ENCODE measurements at regions not wholly inside any gene's neighbourhood (a gene's known extent, or its start where the extent isn't known, plus 50 kb on each side); places are given as distances from the start of the nearest gene placed in this dataset.

DNA sequence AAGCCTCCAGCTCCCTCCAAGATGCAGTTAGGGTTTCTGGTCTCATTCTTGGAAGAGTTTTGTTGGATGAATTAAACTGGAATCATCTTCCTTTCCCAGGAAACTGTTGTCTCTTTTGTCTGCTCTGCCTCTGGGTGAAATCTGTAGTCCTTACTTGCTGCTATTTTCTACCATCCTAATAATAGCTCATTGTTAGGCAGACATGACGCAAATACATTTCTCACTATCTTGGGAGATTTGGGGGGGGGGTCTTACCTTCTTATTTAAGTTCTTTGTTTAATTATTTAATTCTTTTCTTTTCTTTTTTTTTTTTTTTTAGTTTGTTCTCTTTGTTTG is 85.4 kb upstream of the DUSP10 start:
- DNase-seq, result no peak

DNA sequence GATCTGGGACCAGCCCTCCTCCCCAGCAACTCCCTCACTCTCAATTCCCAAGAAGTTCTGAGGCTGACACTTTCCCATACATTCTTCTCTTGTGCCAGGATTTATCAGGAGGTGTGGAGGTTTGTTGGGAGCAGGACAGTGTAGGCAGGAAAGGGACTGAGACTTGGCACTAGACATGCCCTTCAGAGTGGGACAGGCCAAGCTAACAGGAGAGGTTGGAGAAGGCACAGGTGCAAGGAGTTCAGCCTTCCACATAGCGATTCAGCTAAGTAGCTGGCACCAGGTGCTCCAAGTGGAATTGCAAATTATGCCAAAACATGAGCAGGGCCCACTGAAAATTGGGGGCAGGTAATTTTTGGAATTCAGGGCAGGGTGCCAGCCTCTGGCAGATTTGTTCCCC is 83.0 kb upstream of the DUSP10 start:
- no peak for DNase-seq

DNA sequence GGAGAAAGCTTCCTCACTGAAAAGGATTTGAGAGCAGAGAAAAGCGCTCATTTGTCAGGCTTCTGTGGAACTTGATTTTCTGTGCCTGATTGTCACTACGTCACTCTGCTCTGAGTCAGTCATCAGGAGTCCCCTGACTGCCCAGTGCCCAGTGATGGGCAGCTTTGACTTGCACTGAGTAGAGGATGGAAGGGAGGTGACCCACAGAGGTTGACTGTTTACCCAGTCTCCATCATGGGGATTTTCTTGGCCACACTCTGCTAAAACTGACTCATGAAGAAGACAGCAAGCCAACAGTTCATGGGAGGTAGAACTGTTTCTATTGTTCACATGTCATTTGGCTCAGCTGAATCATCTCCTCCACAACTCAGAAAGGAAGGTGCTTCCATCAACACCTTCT is 82.1 kb upstream of the DUSP10 start:
- DNase-seq, result no peak

DNA sequence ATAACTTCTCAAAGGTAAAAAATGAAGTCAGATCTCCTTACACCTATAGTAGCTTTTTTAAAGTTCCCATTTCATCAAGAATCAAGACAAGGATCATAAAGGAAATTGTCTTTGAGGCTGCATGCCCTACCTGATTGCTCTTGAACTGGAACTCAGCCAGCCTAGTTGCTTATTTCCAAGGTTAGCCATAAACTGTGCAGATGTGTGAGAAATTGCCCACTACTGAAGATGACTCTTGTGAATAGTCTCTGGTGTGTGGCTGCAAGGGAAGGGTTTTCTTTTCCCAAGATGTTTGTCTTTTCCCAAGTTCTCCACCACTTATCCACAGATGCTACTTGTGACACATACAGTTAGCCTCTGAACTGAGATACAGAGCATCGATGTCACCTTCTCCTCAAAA is 81.7 kb upstream of the DUSP10 start:
- no peak for DNase-seq

DNA sequence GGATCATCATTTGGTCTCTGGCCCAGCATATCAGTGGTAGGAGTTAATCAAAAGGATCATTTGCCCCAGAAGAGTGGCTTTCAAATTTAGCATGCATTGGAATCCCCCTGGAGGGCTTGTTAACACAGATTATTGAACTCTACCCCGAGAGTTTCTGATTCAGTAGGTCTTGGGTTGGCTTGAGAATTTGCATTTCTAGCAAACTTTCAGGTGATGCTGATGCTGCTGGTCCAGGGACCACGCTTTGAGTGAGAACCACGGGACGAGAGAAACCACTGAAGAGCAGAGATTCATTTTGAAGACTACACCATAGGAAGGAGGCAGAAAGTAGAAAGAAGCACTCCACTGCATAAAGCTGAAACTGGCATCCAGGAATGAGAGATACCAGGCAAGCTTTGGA is 81.3 kb upstream of the DUSP10 start:
- DNase-seq, result no peak

DNA sequence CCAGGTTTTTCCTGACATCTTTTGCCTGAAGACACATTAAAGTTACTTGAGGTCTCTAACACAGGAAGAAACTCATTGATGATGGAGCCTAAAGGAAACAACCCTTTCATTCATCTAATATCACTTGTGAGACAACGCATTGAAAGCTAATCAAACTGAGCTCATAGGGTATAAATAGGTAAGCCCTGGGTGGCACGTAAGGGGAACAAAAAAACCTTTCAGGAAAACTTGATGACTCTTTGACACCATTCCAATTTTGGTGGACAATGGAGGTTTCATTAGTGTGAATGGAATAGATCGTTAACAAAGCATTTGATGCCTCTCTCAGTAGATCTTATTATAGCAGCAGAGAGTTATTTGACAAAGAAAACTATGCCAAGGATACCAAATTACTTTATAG is 80.7 kb upstream of the DUSP10 start:
- DNase-seq, result no peak

DNA sequence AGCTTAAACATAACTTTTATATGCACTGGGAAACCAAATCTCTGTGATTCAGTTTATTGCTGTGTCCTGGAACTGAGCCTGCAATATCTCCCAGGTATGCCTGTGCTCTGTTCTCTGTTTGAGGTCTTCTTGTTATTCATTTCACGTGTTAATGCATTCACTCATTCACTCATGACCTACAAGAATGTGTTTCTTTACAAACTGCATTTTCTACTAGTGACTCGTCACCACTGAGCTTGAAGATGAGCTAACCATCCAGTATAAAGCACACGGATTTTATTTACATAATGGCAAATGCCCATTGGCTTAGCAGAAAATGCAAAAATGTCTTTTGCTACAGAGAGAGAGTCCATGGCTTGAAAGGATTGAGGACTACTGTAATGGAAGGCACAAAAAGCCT is 75.0 kb upstream of the DUSP10 start:
- no peak for DNase-seq

DNA sequence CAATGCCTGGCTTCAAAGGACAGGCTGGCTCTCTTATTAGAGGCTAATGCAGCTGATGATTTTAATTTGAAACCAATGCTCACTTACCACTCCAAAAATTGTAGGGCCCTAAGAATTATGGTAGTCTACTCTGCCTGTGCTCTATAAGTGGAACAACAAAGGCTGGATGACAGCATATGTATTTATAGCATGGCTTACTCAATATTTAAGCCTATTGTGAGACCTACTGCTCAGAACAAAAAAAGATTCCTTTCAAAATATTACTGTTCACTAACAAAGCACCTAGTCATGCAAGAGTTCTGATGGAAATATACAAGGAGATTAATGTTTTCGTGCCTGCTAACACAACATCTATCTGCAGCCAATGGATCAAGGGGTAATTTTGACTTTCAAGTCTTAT is 73.8 kb upstream of the DUSP10 start:
- DNase-seq, result no peak

DNA sequence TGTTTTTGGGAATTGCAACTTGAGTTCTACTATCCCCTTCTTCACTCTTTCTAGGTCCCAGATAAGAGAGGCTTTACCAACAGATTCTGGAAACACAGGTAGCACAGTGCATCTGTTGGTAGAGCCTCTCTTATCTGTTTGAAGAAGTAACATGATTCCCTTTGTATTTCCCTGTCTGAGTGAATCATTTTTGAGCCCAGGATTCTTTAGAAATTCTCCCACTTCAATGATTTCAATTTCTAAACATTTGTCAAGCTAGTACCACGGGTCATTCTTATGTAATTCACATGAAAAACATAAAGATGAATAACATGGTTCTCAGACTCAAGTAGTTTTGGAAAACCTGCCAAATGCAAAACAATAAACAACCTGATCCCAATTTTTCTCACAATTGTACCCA is 72.0 kb upstream of the DUSP10 start:
- no peak for DNase-seq

DNA sequence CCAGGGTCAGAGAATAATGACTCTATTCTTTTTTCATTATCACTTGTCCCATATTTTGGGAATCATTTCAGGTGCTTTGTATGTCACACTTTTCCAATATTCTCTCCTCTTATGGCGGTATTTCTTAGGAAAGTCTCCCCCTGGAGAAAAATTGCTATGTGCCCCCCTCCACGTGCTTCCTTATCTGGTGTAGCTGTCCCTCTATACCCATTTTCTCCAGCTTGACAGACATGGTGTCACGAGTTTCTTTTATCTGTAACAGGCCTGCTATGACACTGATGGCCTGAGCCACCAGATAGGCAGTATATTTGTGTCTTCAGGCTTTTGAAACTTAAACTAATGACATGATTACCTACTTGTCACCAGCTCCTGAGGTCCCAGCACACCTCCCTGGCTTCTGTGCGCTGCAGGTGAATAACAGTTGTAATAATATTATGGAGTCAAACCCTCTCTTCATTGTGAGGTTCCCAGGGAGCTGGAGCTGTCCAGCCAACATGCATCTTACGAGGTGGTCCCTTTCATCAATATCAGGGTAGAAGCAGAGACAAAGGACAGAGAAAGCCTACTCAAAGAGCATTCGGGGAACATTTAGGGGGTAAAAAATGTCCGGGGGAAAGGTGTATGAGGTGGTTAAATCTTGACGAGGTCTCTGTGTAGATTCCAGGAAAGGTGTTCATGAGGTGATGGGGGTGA is 71.2 kb upstream of the DUSP10 start:
- DNase-seq, result peak; percentile 54

DNA sequence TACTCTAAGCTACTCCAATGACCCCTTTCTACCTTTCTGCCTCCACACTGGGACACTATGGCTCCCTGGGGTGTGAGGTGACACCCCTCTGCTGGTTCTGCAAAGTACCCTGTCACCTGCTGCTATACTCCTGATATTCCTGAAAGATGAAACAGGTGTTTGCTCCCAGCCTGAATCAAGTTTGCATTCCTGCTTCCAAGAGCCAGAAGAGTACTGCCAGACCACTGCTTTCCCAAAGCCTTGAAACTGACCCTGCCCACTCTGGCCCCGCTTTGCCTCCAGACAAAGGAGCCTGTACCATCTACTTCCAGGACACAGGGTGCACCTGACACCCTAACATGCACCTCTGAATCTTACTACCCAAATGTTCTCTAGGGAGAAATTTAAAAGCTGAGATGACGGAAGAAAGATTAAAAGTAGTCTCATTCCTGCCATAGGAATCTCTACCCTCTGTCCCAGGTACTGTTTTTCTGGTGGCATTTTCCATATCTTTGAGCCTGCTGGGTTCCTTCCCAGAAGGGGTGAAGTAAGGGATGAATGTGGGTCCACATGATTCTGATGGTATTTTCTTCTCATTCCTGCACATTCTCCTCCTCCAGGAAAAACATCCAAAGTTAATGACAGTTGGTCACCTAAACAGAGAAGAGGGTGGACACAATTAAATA is 70.3 kb upstream of the DUSP10 start:
- DNase-seq, result no peak

DNA sequence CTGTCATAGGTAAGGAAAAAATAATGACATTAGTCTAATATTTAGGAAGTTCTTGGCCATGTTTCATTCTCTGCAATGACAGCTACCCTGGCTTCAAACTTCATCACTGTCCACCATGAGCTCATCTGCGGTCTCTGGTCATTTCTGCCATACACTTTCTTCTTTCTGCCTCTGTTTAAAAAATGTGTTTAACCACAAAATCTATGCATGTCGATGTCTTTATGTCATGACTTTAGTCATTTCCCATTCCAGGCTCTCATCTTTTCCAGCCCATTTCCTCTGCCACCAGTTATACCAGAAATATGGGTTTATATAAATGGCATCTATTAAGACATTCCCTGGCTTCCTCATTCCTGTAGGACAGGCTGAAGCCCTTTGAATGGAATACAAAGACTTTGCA is 68.5 kb upstream of the DUSP10 start:
- no peak for DNase-seq

DNA sequence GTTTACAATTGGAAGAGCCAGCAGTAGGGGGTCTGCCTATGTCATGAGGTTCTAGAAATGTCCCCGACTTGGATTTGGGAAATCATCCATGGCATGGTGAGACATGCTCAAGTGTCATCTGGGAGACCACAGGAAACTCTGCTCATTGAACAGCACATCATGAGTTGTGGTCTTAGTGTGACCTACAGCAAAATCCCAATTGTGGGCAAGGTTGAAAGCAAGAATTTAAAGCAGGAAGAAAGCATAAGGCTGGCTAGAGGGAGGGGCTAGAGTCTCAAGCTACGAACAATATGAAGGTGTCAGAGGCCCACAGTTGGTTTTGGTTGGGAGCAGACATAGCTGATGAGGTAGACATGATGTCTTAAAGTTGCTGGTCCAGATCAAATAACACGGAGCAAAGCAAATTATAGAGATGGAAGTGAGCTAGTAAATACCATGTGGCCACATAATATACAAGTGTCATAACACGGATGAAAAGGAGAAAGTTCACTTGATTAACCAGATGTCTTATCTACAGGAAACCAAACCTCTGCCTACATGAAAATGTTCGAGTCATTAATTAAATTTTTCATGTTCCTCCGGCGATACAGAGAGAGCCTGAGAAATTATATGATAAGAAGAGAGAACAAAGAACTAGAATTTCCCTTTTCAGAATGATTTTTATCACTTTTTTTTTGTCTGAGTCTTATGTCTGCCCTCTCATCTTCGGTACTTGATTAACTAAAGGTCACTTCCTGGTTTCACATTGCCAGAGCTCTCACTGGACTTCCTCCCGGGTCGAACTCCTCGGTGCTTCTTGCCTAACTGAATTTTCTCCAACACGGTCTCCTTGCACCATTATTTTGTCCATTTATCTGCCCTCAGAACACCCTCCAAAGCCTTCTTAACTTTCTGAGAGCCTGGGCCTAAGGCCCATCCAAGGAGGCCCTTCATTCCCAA is 67.5 kb upstream of the DUSP10 start:
- DNase-seq, result peak; percentile 40

DNA sequence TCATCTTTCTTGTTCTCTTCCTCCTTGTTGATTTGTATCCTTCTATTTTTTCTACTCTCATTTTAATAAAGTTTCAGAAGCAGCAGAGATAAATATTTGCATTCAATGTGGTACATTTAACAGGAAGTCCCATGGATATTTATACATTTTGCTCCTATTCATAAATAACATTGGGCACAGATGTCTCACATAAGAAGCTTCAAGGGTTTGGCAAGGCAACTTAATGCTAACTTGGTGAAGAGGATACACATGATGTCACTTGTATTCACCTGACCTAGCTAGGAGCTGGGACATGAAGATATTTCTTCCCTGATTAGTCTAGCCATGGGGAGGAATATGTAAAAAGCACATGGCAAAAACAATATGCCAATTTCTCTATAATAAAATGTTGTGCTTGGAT is 65.1 kb upstream of the DUSP10 start:
- DNase-seq, result no peak

DNA sequence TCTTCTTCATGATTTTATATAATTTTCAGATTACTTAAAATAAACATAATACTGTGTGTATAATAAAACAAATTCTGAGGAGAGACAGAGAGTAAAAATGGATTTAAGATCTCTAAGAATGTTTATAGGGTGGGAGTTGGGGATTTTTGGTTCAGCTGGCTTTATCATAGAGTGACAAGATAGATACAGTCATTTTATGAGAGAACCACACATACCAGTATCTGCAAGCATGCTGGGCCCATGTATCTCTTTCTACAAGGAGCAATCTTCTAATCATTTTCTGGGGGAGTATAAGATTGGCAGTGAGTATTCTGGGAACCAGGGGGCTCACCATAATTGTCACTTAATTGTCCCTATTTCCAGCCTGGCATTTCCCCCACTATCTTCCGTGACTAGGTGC is 64.3 kb upstream of the DUSP10 start:
- DNase-seq, result no peak

DNA sequence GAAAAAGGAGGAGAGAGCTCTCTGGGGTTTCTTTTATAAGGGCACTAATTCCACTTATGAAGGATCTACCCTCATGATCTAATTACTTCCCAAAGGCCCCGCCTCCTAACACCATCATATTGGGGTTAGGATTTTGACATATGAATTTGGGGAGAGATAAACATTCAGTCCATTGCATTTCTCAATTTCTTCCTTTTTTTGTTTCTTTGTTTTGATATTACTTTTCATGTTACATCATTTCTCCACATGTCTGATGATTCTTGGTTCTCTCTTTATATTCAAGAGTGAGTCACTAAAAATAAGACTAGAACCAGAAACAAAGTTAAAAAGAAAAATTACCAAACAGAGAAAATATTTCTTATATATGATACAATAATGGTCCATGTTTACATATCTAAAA is 63.2 kb upstream of the DUSP10 start:
- DNase-seq, result no peak

DNA sequence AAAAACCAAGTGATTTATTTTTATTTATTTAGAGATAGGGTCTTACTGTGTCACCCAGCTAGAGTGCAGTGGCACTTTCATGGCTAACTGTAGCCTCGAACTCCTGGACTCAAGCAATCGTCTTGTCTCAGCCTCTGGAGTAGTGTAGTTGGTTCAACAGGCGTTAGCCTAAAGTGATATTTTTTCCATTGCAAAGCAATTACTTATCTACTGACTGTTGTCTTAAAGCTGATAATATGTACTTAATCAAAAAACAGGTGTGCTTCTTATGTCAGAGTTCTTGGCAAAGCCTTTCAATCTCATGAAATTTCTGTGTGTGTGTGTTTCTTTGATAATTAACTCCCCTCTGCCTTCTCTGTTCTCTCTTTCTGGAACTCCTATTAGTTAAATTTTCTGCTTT is 62.4 kb upstream of the DUSP10 start:
- no peak for DNase-seq

DNA sequence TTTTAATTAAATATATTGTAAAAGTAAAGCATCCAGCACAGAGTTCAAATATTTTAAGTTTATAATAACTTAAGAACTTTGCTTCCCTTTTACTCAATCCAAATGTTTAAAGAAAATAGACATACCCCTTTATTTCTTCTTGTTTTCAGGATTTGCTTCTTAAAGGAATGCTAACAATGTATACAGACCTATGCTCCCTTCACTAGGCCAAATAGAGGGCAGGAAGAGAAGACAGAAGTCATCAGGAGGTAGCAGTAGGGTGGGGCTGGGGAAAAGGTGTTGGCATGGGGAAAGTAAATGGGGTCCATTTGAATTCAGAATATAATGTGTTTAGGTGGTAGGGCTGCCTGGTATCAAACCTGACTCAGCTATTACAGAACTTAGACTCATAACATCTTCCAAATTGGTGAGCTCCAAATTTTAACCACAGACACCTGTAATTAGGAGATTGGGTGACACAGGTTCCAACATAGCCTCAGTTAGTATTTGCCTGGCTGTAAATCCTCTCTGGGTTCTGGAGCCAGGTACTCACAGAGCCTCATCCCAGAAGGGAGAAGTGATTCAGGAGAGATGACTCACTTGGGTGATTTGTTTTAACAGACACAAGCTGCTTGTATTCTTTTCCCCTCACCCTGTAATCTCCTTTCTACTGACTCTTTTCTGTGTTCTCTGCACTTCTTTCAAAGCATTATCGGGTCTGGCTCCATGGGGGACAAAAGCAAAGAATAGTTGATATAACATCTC is 60.1 kb upstream of the DUSP10 start:
- no peak for DNase-seq

DNA sequence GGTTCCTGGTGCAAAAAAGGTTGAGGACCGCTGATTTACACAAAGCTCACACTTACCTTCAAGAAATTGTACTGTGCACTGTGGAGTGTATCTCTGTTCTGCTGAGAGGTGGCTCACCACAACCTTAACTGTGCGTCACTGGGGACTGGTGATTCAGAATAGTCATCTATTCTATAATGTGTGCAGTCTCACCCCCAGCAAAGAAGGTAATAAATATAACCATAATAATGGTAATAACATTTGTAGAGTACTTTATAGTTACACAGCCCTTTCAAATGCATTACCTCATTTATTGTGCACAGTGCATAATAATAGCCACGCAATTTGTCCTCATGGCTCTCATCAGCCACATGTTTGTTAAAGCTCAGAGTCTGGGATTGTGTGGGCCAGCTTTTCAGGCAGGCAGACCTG is 59.4 kb upstream of the DUSP10 start:
- DNase-seq, result no peak

DNA sequence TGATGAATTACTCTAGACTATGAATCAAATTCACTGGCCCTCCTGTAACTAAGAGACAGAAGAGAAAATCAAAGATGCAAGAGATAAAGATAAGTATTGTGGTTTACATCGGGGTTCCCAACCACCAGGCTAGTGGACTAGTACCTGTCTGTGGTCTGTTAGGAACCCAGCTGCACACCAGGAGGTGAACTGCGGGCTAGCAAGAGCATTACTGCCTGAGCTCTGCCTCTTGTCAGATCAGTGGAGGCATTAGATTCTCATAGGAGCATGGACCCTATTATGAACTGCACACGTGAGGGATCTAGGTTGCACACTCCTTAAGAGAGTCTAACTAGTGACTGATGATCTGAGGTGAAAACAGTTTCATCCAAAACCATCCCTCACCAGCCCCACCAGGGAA is 58.9 kb upstream of the DUSP10 start:
- no peak for DNase-seq

DNA sequence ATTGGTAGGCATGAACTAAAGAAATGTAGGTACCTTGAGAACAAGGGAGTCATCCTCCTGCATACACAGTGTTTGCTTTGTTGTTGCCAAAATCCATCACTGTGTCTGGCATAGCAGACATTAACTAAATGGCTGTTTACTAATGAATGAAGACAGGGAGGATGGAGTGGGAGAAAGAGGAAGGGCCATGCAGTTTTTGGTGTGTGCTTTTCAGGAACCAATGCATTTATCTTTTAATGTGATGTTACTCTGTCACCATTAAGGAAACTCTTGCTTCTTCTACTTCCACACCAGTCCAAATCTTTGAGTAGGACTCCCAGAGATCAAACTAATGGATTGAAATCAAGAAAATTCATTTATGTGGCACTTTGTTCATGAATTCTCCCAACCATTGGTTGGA is 55.6 kb upstream of the DUSP10 start:
- no peak for DNase-seq

DNA sequence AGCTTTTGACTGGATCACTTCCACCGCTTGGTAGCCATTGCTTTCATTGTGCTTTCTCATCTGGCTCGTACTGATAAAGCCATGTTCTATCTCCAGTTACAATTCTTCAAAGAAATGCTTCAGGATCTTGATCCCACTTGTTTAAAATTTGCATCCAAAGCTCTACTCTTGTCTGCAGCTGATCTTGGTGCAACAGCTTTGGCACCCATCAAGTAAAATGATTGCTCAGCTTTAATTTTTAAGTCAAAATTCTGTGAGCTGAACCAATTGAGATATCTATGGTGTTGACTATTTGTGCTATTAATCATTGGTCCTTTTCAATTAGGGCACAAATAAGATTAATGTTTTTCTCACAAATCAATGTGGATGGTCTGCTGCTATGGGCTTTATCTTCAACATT is 54.8 kb upstream of the DUSP10 start:
- no peak for DNase-seq

DNA sequence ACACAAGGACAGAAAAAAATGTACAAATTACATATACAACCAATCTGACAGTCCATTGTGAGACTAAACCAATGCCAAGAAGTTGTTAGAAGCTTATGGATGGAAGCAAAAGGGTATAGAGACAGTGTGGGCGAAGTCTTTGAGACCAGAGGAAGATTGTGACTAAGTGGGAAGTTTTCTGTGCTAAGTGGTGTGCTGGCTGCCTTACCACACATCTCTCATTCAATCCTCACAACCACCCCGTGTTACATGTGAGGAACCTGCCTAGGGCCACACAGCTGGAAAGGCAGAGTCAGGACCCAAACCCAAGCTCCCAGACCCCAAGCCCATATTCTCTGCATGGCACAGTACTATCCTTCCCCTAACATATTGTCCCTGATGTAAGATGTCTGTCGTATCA is 53.5 kb upstream of the DUSP10 start:
- DNase-seq, result no peak

Measured in hematopoietic multipotent progenitor cell treated with erythropoietin and hydrocortisone succinate and interleukin-3 and kit ligand, for 8 days (in vitro differentiated cells).